DND-41 (cell line): ENCODE measurements at regions not wholly inside any gene's neighbourhood (a gene's known extent, or its start where the extent isn't known, plus 50 kb on each side); places are given as distances from the start of the nearest gene placed in this dataset.

ENCODE experiments used
- ATAC-seq: fragments of 200-7000 bp; cut with Tn5 transposase; 3 replicates; pipeline ENCODE4 v1.9.1; 2021; ENCODE audit warnings: low read depth; ENCODE audit not compliant: insufficient read depth
- DNase-seq: peaks from one replicate; pipeline ENCODE4 v3.0.0-alpha.2; 2020
- H2AFZ ChIP-seq: 2 replicates; pipeline ENCODE4 v1.6.0; 2012; ENCODE audit warnings: low read depth, low read length
- H3K27ac ChIP-seq: 2 replicates; pipeline ENCODE4 v1.5.1; 2012; ENCODE audit warnings: low read length, inconsistent platforms
- H3K27me3 ChIP-seq: fragments of 200-600 bp; sonication (generic); 2 replicates; pipeline ENCODE4 v1.6.0; 2012; ENCODE audit warnings: low read length, mild to moderate bottlenecking, inconsistent platforms; ENCODE audit not compliant: insufficient read depth, poor library complexity
- H3K36me3 ChIP-seq: 2 replicates; pipeline ENCODE4 v1.5.1; 2012; ENCODE audit warnings: low read length, inconsistent platforms; ENCODE audit not compliant: insufficient read depth
- H3K4me1 ChIP-seq: 2 replicates; pipeline ENCODE4 v1.5.1; 2012; ENCODE audit warnings: mild to moderate bottlenecking, low read length; ENCODE audit not compliant: insufficient read depth
- H3K4me2 ChIP-seq: 2 replicates; pipeline ENCODE4 v1.6.0; 2012; ENCODE audit warnings: mild to moderate bottlenecking, moderate library complexity, low read length, inconsistent platforms; ENCODE audit not compliant: insufficient read depth
- H3K4me3 ChIP-seq, 2 experiments: fragments of 200-600 bp in 1 of 2; shearing (Covaris generic) in 1 of 2; 2 replicates each; pipeline ENCODE4 v1.5.1; 2012 to 2016; ENCODE audit warnings: inconsistent platforms in 2 of 2, low read length in 2 of 2, mild to moderate bottlenecking in 2 of 2, low read depth in 1 of 2, moderate library complexity in 1 of 2
- H3K79me2 ChIP-seq: 2 replicates; pipeline ENCODE4 v1.6.0; 2012; ENCODE audit warnings: low read length, inconsistent platforms; ENCODE audit not compliant: insufficient read depth
- H3K9ac ChIP-seq: 2 replicates; pipeline ENCODE4 v1.6.0; 2012; ENCODE audit warnings: low read depth, mild to moderate bottlenecking, inconsistent platforms, low read length, moderate library complexity
- H3K9me3 ChIP-seq: 2 replicates; pipeline ENCODE4 v1.5.1; 2012; ENCODE audit warnings: low read length, moderate library complexity, mild to moderate bottlenecking, inconsistent platforms; ENCODE audit not compliant: insufficient read depth, severe bottlenecking
- H4K20me1 ChIP-seq: 2 replicates; pipeline ENCODE4 v1.6.0; 2012; ENCODE audit warnings: low read length; ENCODE audit not compliant: insufficient read depth
- EZH2 ChIP-seq: IDR thresholded peaks from 3 replicates; pipeline ENCODE4 v1.6.1; 2012; ENCODE audit warnings: borderline replicate concordance, low read depth, mild to moderate bottlenecking, moderate library complexity, low read length, inconsistent platforms; ENCODE audit not compliant: severe bottlenecking
- TF ChIP-seq, protein P1 (sequence below): IDR thresholded peaks from 2 replicates; pipeline ENCODE4 v1.5.1; 2012; ENCODE audit warnings: borderline replicate concordance, low read length, moderate library complexity, mild to moderate bottlenecking; ENCODE audit not compliant: poor library complexity, severe bottlenecking; ENCODE audit errors: extremely low read depth

DNA sequence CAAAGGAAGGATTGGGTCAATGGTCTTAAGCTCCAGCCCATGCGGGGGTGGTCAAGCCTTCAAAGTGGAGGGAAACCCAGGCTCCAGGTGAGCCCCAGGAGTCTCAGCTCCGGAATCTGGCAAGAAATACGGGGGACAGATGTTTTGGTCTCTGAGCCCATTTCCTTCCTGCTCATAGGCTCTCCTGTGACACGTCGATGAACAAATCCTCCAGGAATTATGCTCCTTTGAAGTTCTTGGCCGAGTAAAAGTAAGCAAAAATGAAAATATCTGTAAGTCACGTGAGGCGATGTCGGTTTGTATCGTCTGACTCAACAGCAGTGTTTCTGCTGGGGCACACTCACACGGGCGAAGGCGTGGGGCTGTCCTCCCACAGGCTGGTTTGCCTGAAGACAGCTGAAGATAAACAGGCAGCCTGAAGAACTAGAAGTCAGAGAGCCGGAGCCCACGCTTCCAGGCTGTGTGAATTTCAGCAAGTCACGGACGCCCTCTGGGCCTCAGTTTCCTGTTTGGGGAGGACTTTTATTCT lies 52.6 kb upstream of the SMNDC1 start:
- Histone ChIP-seq H3K79me2 (no peaks in the 10 kb centered on the region), H3K4me2 (no peak overlapping the region), H3K4me1 (no peaks in the 10 kb centered on the region), H3K36me3 (no peaks in the 10 kb centered on the region), H4K20me1 (no peaks in the 10 kb centered on the region), H3K9me3 (no peaks in the 10 kb centered on the region), H3K9ac (no peak overlapping the region), H2AFZ (no peak overlapping the region), H3K4me3 (no peak overlapping the region), H3K27me3 (no peaks in the 10 kb centered on the region), H3K27ac (no peak overlapping the region)
- DNase-seq: no peak
- no peak for ATAC-seq
- TF ChIP-seq EZH2: no peak
- TF ChIP-seq, protein P1, sequence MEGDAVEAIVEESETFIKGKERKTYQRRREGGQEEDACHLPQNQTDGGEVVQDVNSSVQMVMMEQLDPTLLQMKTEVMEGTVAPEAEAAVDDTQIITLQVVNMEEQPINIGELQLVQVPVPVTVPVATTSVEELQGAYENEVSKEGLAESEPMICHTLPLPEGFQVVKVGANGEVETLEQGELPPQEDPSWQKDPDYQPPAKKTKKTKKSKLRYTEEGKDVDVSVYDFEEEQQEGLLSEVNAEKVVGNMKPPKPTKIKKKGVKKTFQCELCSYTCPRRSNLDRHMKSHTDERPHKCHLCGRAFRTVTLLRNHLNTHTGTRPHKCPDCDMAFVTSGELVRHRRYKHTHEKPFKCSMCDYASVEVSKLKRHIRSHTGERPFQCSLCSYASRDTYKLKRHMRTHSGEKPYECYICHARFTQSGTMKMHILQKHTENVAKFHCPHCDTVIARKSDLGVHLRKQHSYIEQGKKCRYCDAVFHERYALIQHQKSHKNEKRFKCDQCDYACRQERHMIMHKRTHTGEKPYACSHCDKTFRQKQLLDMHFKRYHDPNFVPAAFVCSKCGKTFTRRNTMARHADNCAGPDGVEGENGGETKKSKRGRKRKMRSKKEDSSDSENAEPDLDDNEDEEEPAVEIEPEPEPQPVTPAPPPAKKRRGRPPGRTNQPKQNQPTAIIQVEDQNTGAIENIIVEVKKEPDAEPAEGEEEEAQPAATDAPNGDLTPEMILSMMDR: no peak

GRCh38 chr10:110357871-110358270 lies 53.2 kb upstream of the SMNDC1 start:
- no peak for TF ChIP-seq EZH2
- TF ChIP-seq, protein P1: no peak
- Histone ChIP-seq H3K4me3 (no peak overlapping the region), H3K9ac (no peak overlapping the region), H3K27ac (no peak overlapping the region), H3K4me1 (no peaks in the 10 kb centered on the region), H3K4me2 (no peak overlapping the region), H3K79me2 (no peaks in the 10 kb centered on the region), H3K9me3 (no peaks in the 10 kb centered on the region), H3K36me3 (no peaks in the 10 kb centered on the region), H3K27me3 (no peaks in the 10 kb centered on the region), H4K20me1 (no peaks in the 10 kb centered on the region), H2AFZ (no peak overlapping the region)
- ATAC-seq: no peak
- no peak for DNase-seq

- H3K9me3 ChIP-seq: no peaks in the 10 kb centered on the region
- H3K27me3 ChIP-seq: no peaks in the 10 kb centered on the region
- no peak overlapping the region for H3K4me3 ChIP-seq
- H3K27ac ChIP-seq: no peak overlapping the region
- H2AFZ ChIP-seq: no peak overlapping the region
- H3K9ac ChIP-seq: no peak overlapping the region
- DNase-seq: no peak
- no peak for TF ChIP-seq EZH2
- TF ChIP-seq, protein P1: no peak
- H3K36me3 ChIP-seq: no peaks in the 10 kb centered on the region
- no peaks in the 10 kb centered on the region for H4K20me1 ChIP-seq
- H3K4me2 ChIP-seq: no peak overlapping the region
- H3K79me2 ChIP-seq: no peaks in the 10 kb centered on the region
- ATAC-seq: no peak
- no peaks in the 10 kb centered on the region for H3K4me1 ChIP-seq
Measured at GRCh38 chr10:110358278-110358677, 53.6 kb upstream of the SMNDC1 start.

GRCh38 chr10:110358869-110359629 lies 54.3 kb upstream of the SMNDC1 start:
- no peak overlapping the region for H3K27ac ChIP-seq
- no peak for TF ChIP-seq EZH2
- TF ChIP-seq, protein P1: no peak
- no peak for ATAC-seq
- no peaks in the 10 kb centered on the region for H4K20me1 ChIP-seq
- H2AFZ ChIP-seq: no peak overlapping the region
- H3K36me3 ChIP-seq: no peaks in the 10 kb centered on the region
- no peak for DNase-seq
- H3K27me3 ChIP-seq: no peaks in the 10 kb centered on the region
- H3K4me1 ChIP-seq: no peaks in the 10 kb centered on the region
- H3K4me3 ChIP-seq: no peak overlapping the region
- H3K4me2 ChIP-seq: no peak overlapping the region
- H3K9ac ChIP-seq: no peak overlapping the region
- H3K79me2 ChIP-seq: no peaks in the 10 kb centered on the region
- no peaks in the 10 kb centered on the region for H3K9me3 ChIP-seq
